Hepatocyte (in vitro differentiated cells): ENCODE measurements at regions not wholly inside any gene's neighbourhood (a gene's known extent, or its start where the extent isn't known, plus 50 kb on each side); places are given as distances from the start of the nearest gene placed in this dataset.

Experiments used
- CTCF ChIP-seq: fragments of 200-600 bp; sonication (generic); IDR thresholded peaks from 2 replicates; pipeline ENCODE4 v1.5.1; 2016; ENCODE audit warnings: antibody characterized with exemption, mild to moderate bottlenecking; ENCODE audit not compliant: poor library complexity
- EZH2 ChIP-seq: fragments of 200-600 bp; sonication (generic); IDR thresholded peaks from 2 replicates; pipeline ENCODE4 v1.6.1; 2016; ENCODE audit warnings: antibody characterized with exemption, mild to moderate bottlenecking, borderline replicate concordance
- EZH2phosphoT487 ChIP-seq: fragments of 200-600 bp; sonication (generic); IDR thresholded peaks from one replicate; pipeline ENCODE4 v1.6.1; 2018; ENCODE audit warnings: antibody characterized with exemption, mild to moderate bottlenecking, low read depth, moderate library complexity; ENCODE audit not compliant: unreplicated experiment, severe bottlenecking

- TF ChIP-seq CTCF: no peak
- no peak for TF ChIP-seq EZH2phosphoT487
- no peak for TF ChIP-seq EZH2
Observed at GRCh38 chr2:117127680-117128079, 686.8 kb upstream of the DDX18 start.
